Parathyroid adenoma (tissue), 2 donors: ENCODE measurements at regions not wholly inside any gene's neighbourhood (a gene's known extent, or its start where the extent isn't known, plus 50 kb on each side); places are given as distances from the start of the nearest gene placed in this dataset.
"Not testable (repeated sequence)": the region's sequence is repeated elsewhere in the genome, so short reads cannot be mapped to it uniquely, and the experiment has no call there.

ENCODE experiments used
- H2AFZ ChIP-seq: fragments of 300-600 bp; sonication (generic); one replicate; pipeline ENCODE4 v1.7.0; 2017; ENCODE audit warnings: antibody characterized with exemption, mild to moderate bottlenecking
- H3K27ac ChIP-seq: fragments of 300-600 bp; sonication (generic); one replicate; pipeline ENCODE4 v1.7.0; 2017
- H3K27me3 ChIP-seq: fragments of 300-600 bp; sonication (generic); one replicate; pipeline ENCODE4 v1.7.0; 2017; ENCODE audit warnings: low read length; ENCODE audit not compliant: control insufficient read depth, insufficient read depth
- H3K36me3 ChIP-seq: fragments of 300-600 bp; sonication (generic); one replicate; pipeline ENCODE4 v1.7.0; 2017; ENCODE audit warnings: low read length; ENCODE audit not compliant: control insufficient read depth, insufficient read depth
- H3K4me1 ChIP-seq: fragments of 300-600 bp; sonication (generic); one replicate; pipeline ENCODE4 v1.7.0; 2017; ENCODE audit warnings: control low read depth
- H3K4me2 ChIP-seq: fragments of 300-600 bp; sonication (generic); one replicate; pipeline ENCODE4 v1.7.0; 2017; ENCODE audit warnings: low read length
- H3K4me3 ChIP-seq: fragments of 300-600 bp; sonication (generic); one replicate; pipeline ENCODE4 v1.7.0; 2017; ENCODE audit warnings: low read depth, low read length
- H3K79me2 ChIP-seq: fragments of 300-600 bp; sonication (generic); one replicate; pipeline ENCODE4 v1.7.0; 2017; ENCODE audit warnings: control low read depth
- H3K9ac ChIP-seq: fragments of 300-600 bp; sonication (generic); one replicate; pipeline ENCODE4 v1.7.0; 2017; ENCODE audit warnings: mild to moderate bottlenecking
- H3K9me3 ChIP-seq: fragments of 300-600 bp; sonication (generic); one replicate; pipeline ENCODE4 v1.7.0; 2017; ENCODE audit warnings: low read length; ENCODE audit not compliant: control insufficient read depth
- TF ChIP-seq, protein P1 (sequence below): fragments of 300-600 bp; sonication (generic); IDR thresholded peaks from one replicate; pipeline ENCODE4 v1.7.0; 2017; ENCODE audit warnings: antibody characterized with exemption, mild to moderate bottlenecking
- donor health status: primary hyperparathyroidism.

DNA sequence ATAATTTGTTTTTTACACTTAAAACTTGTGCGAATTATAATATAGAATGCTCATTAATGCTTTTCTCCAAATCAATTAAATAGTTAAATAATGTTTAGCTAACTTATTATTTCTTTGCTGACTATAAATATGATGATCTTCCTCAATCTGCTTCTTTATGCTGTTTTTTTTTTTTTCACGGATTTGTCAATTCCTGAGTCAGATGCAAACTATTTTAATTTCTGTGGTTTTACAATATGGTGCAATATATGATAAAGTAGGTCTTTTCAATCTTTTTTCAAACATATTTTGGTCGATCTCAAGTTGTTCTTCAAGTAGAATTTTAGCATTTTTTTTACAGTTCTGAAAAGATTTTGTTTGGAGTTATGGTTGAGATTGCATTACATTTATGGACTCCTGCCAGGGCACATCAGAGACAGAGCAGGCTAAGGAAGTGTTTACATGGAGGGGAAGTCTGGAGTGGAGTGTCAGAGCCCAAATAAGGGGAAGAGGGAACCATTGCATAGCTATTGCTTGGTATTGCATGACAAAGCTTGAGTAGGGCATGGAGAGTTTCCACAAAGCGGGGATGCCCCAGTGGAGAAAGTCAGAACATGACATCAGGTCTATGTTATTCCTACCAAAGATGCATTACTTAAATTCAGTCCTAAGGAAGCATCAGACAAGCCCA is 204.4 kb downstream of the OTUD1 start:
- no peaks in the 10 kb centered on the region for H3K9me3 ChIP-seq
- H3K27me3 ChIP-seq = no peaks in the 10 kb centered on the region
- H3K36me3 ChIP-seq = no peaks in the 10 kb centered on the region
- no peak overlapping the region for H3K9ac ChIP-seq
- H3K27ac ChIP-seq = no peak overlapping the region
- no peak overlapping the region for H3K4me2 ChIP-seq
- no peaks in the 10 kb centered on the region for H3K79me2 ChIP-seq
- no peak overlapping the region for H2AFZ ChIP-seq
- no peak overlapping the region for H3K4me3 ChIP-seq
- no peaks in the 10 kb centered on the region for H3K4me1 ChIP-seq
- TF ChIP-seq, protein P1, sequence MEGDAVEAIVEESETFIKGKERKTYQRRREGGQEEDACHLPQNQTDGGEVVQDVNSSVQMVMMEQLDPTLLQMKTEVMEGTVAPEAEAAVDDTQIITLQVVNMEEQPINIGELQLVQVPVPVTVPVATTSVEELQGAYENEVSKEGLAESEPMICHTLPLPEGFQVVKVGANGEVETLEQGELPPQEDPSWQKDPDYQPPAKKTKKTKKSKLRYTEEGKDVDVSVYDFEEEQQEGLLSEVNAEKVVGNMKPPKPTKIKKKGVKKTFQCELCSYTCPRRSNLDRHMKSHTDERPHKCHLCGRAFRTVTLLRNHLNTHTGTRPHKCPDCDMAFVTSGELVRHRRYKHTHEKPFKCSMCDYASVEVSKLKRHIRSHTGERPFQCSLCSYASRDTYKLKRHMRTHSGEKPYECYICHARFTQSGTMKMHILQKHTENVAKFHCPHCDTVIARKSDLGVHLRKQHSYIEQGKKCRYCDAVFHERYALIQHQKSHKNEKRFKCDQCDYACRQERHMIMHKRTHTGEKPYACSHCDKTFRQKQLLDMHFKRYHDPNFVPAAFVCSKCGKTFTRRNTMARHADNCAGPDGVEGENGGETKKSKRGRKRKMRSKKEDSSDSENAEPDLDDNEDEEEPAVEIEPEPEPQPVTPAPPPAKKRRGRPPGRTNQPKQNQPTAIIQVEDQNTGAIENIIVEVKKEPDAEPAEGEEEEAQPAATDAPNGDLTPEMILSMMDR = no peak

DNA sequence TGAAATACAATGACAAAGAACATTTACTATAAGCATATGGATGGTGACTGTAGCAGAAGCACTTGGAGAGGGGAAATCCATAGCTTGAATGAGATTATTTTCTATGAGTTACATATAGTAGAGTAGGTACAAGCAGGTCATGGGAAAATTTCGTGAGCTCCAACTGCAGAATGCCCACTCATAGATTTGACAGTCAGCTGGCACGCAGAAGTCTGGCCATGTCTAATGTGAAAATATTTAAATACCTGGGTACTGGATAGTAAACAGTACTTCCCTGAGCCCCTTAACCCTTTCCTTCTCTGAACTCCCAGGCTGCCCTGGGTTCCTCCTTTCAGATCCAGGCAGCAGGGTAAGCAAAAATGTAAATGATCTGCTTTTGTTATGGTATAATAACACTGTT is 209.7 kb downstream of the OTUD1 start:
- H3K4me3 ChIP-seq = no peak overlapping the region
- H3K9me3 ChIP-seq = no peaks in the 10 kb centered on the region
- TF ChIP-seq, protein P1 = no peak
- H3K27ac ChIP-seq = no peak overlapping the region
- no peak overlapping the region for H3K9ac ChIP-seq
- no peaks in the 10 kb centered on the region for H3K36me3 ChIP-seq
- H3K4me2 ChIP-seq = no peak overlapping the region
- H3K4me1 ChIP-seq = no peaks in the 10 kb centered on the region
- no peaks in the 10 kb centered on the region for H3K79me2 ChIP-seq
- H2AFZ ChIP-seq = no peak overlapping the region
- H3K27me3 ChIP-seq = no peaks in the 10 kb centered on the region

DNA sequence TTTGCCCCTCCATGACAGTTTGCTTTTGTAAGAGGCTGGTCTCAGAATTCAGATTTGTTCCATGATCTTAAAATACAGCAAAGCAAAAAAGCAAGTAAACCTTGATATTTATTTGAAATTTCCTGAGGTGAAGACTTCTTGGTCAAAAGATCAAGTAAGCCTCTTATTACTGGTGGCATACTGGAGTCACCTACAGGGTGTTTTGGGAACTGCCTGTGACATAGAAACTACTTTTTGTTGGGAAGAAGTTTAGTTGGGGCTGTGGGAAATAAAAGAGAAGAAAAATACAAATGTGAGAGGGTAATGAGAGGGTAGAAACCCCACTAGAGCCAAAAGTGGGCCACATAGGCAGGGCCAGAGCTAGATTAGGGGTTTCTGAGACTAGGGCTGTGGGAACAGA is 217.9 kb downstream of the OTUD1 start:
- Histone ChIP-seq H3K9me3 (no peaks in the 10 kb centered on the region), H3K9ac (no peak overlapping the region), H3K79me2 (no peaks in the 10 kb centered on the region), H3K4me2 (no peak overlapping the region), H3K4me1 (no peaks in the 10 kb centered on the region), H3K27ac (no peak overlapping the region), H2AFZ (no peak overlapping the region), H3K27me3 (no peaks in the 10 kb centered on the region), H3K36me3 (no peaks in the 10 kb centered on the region), H3K4me3 (no peak overlapping the region)
- TF ChIP-seq, protein P1 = peak; percentile 66

DNA sequence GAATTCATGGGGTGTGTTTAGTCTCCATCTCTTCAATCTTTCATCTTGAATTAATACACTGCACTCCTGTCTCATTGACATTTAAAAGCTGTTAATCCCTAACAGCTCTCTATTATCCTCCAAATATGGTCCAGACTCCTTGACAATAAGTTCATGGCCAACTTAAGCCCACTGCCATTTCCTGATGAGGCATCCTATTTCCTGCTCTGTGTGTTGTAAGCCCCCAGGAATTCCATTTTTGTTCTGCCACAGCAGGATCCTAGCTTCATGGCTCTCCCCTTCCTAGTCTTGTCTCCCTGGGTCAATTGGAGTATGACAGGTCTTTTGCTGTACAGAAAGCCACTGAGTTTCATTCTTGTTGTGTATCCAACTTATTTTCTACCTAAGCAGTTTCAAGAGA is 218.8 kb downstream of the OTUD1 start:
- H3K79me2 ChIP-seq = no peaks in the 10 kb centered on the region
- H3K4me3 ChIP-seq = no peak overlapping the region
- H3K27ac ChIP-seq = no peak overlapping the region
- H3K36me3 ChIP-seq = no peaks in the 10 kb centered on the region
- H3K4me1 ChIP-seq = no peaks in the 10 kb centered on the region
- H3K9me3 ChIP-seq = no peaks in the 10 kb centered on the region
- H2AFZ ChIP-seq = no peak overlapping the region
- H3K4me2 ChIP-seq = no peak overlapping the region
- TF ChIP-seq, protein P1 = no peak
- H3K27me3 ChIP-seq = no peaks in the 10 kb centered on the region
- no peak overlapping the region for H3K9ac ChIP-seq

DNA sequence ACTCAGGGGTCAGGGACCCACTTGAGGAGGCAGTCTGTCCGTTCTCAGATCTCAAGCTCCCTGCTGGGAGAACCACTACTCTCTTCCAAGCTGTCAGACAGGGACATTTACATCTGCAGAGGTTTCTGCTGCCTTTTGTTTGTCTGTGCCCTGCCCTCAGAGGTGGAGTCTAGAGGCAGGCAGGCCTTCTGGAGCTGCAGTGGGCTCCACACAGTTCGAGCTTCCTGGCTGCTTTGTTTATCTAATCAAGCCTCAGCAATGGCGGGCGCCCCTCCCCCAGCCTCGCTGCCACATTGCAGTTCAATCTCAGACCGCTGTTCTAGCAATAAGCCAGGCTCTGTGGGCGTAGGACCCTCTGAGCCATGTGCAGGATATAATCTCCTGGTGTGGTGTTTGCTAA is 233.0 kb downstream of the OTUD1 start:
- not testable (repeated sequence) for H3K9me3 ChIP-seq, H3K4me3 ChIP-seq, H3K9ac ChIP-seq, H3K36me3 ChIP-seq, H3K4me1 ChIP-seq, H3K27me3 ChIP-seq, H2AFZ ChIP-seq, H3K27ac ChIP-seq, H3K4me2 ChIP-seq, H3K79me2 ChIP-seq
